Endothelial cell (in vitro differentiated cells): ENCODE measurements at regions not wholly inside any gene's neighbourhood (a gene's known extent, or its start where the extent isn't known, plus 50 kb on each side); places are given as distances from the start of the nearest gene placed in this dataset.

Source experiments
- DNase-seq: peaks from one replicate; pipeline ENCODE4 v3.0.0; 2021; ENCODE audit warnings: low spot score
- H3K27ac Mint-ChIP-seq: one replicate; pipeline ENCODE4 v1.8.0; 2021; ENCODE audit warnings: mixed read lengths, inconsistent platforms; ENCODE audit not compliant: unreplicated experiment
- H3K27me3 Mint-ChIP-seq: one replicate; pipeline ENCODE4 v1.8.0; 2021; ENCODE audit warnings: mild to moderate bottlenecking, moderate library complexity, mixed read lengths, inconsistent platforms; ENCODE audit not compliant: unreplicated experiment
- H3K36me3 Mint-ChIP-seq: one replicate; pipeline ENCODE4 v1.8.0; 2021; ENCODE audit warnings: mild to moderate bottlenecking, low read depth, mixed read lengths, inconsistent platforms; ENCODE audit not compliant: unreplicated experiment
- H3K4me1 Mint-ChIP-seq: one replicate; pipeline ENCODE4 v1.8.0; 2021; ENCODE audit warnings: mild to moderate bottlenecking, mixed read lengths, inconsistent platforms; ENCODE audit not compliant: unreplicated experiment
- H3K4me3 Mint-ChIP-seq: one replicate; pipeline ENCODE4 v1.8.0; 2021; ENCODE audit warnings: mild to moderate bottlenecking, mixed read lengths, inconsistent platforms; ENCODE audit not compliant: unreplicated experiment
- H3K9me3 Mint-ChIP-seq: one replicate; pipeline ENCODE4 v1.8.0; 2021; ENCODE audit warnings: mixed read lengths, inconsistent platforms; ENCODE audit not compliant: unreplicated experiment
- CTCF ChIP-seq: fragments of 200-600 bp; sonication (generic); IDR thresholded peaks from one replicate; pipeline ENCODE4 v1.5.0; 2021; ENCODE audit warnings: antibody characterized with exemption; ENCODE audit not compliant: unreplicated experiment

- peaks cover 1% of the 10 kb centered on the region for H3K27me3 Mint-ChIP-seq
- H3K9me3 Mint-ChIP-seq: no peaks in the 10 kb centered on the region
- H3K36me3 Mint-ChIP-seq: no peaks in the 10 kb centered on the region
- no peaks in the 10 kb centered on the region for H3K4me1 Mint-ChIP-seq
- no peak overlapping the region for H3K27ac Mint-ChIP-seq
- DNase-seq: no peak
- H3K4me3 Mint-ChIP-seq: no peak overlapping the region
- no peak for TF ChIP-seq CTCF
Observed at GRCh38 chr3:182626484-182627467, 166.5 kb upstream of the ATP11B start.

GRCh38 chr3:182628531-182628930, 164.8 kb upstream of the ATP11B start:
- H3K9me3 Mint-ChIP-seq: no peaks in the 10 kb centered on the region
- TF ChIP-seq CTCF: no peak
- H3K27me3 Mint-ChIP-seq: peaks cover 1% of the 10 kb centered on the region
- no peak for DNase-seq
- no peaks in the 10 kb centered on the region for H3K36me3 Mint-ChIP-seq
- H3K27ac Mint-ChIP-seq: no peak overlapping the region
- H3K4me1 Mint-ChIP-seq: no peaks in the 10 kb centered on the region
- no peak overlapping the region for H3K4me3 Mint-ChIP-seq

- TF ChIP-seq CTCF: no peak
- Mint-ChIP-seq H3K27ac (no peak overlapping the region), H3K36me3 (no peaks in the 10 kb centered on the region), H3K4me1 (no peaks in the 10 kb centered on the region), H3K27me3 (peaks cover 1% of the 10 kb centered on the region), H3K4me3 (no peak overlapping the region), H3K9me3 (no peaks in the 10 kb centered on the region)
- no peak for DNase-seq
Observed at GRCh38 chr3:182629521-182629920, 163.8 kb upstream of the ATP11B start.

GRCh38 chr3:182631183-182632076, 161.9 kb upstream of the ATP11B start:
- DNase-seq: no peak
- H3K9me3 Mint-ChIP-seq: no peaks in the 10 kb centered on the region
- H3K27ac Mint-ChIP-seq: no peak overlapping the region
- no peak for TF ChIP-seq CTCF
- H3K36me3 Mint-ChIP-seq: no peaks in the 10 kb centered on the region
- peaks cover 1% of the 10 kb centered on the region for H3K27me3 Mint-ChIP-seq
- no peak overlapping the region for H3K4me3 Mint-ChIP-seq
- H3K4me1 Mint-ChIP-seq: no peaks in the 10 kb centered on the region
